Glutamatergic neuron (in vitro differentiated cells): ENCODE measurements at regions not wholly inside any gene's neighbourhood (a gene's known extent, or its start where the extent isn't known, plus 50 kb on each side); places are given as distances from the start of the nearest gene placed in this dataset.

Source experiments
- DNase-seq: peaks from one replicate; pipeline ENCODE4 v3.0.0; 2022
- H3K27ac Mint-ChIP-seq: one replicate; pipeline ENCODE4 v1.8.0; 2020; ENCODE audit warnings: mild to moderate bottlenecking, mixed read lengths, inconsistent platforms; ENCODE audit not compliant: unreplicated experiment
- H3K27me3 Mint-ChIP-seq: one replicate; pipeline ENCODE4 v1.8.0; 2020; ENCODE audit warnings: mild to moderate bottlenecking, moderate library complexity, mixed read lengths, inconsistent platforms; ENCODE audit not compliant: unreplicated experiment
- H3K36me3 Mint-ChIP-seq: one replicate; pipeline ENCODE4 v1.8.0; 2020; ENCODE audit warnings: mild to moderate bottlenecking, mixed read lengths, inconsistent platforms; ENCODE audit not compliant: unreplicated experiment
- H3K4me1 Mint-ChIP-seq: one replicate; pipeline ENCODE4 v1.8.0; 2020; ENCODE audit warnings: mild to moderate bottlenecking, low read depth, mixed read lengths, inconsistent platforms; ENCODE audit not compliant: unreplicated experiment
- H3K4me3 Mint-ChIP-seq: one replicate; pipeline ENCODE4 v1.8.0; 2020; ENCODE audit warnings: mild to moderate bottlenecking, mixed read lengths, inconsistent platforms; ENCODE audit not compliant: unreplicated experiment
- H3K9me3 Mint-ChIP-seq: one replicate; pipeline ENCODE4 v1.8.0; 2020; ENCODE audit warnings: mild to moderate bottlenecking, moderate library complexity, mixed read lengths, inconsistent platforms; ENCODE audit not compliant: unreplicated experiment
- TF ChIP-seq, protein P1 (sequence below): fragments of 200-600 bp; sonication (generic); IDR thresholded peaks from one replicate; pipeline ENCODE4 v1.5.0; 2021; ENCODE audit not compliant: partially characterized antibody, unreplicated experiment

DNA sequence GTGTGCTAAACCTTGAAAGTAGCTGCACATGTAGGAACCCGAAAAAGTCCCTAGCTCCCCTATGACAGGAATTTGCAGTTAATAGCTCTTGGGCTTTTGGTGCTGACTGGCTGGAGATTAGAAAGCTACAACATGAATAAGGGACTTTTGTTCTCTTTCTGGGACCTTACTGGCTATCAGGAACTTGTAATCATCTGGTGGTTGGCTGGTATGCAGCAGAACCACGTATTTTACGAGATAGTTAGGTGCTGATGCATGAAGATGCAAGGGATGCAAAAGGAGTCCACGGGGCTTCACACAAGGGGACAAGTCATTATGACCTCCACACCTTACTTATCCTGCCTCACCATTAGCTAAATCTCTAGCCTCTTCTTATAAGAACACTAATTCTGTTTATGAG, 190.2 kb upstream of the NRXN1 start:
- Mint-ChIP-seq H3K4me1 (peaks cover under 1% of the 10 kb centered on the region), H3K9me3 (no peaks in the 10 kb centered on the region), H3K36me3 (no peaks in the 10 kb centered on the region), H3K27ac (no peak overlapping the region), H3K4me3 (no peak overlapping the region), H3K27me3 (no peaks in the 10 kb centered on the region)
- no peak for DNase-seq
- TF ChIP-seq, protein P1, sequence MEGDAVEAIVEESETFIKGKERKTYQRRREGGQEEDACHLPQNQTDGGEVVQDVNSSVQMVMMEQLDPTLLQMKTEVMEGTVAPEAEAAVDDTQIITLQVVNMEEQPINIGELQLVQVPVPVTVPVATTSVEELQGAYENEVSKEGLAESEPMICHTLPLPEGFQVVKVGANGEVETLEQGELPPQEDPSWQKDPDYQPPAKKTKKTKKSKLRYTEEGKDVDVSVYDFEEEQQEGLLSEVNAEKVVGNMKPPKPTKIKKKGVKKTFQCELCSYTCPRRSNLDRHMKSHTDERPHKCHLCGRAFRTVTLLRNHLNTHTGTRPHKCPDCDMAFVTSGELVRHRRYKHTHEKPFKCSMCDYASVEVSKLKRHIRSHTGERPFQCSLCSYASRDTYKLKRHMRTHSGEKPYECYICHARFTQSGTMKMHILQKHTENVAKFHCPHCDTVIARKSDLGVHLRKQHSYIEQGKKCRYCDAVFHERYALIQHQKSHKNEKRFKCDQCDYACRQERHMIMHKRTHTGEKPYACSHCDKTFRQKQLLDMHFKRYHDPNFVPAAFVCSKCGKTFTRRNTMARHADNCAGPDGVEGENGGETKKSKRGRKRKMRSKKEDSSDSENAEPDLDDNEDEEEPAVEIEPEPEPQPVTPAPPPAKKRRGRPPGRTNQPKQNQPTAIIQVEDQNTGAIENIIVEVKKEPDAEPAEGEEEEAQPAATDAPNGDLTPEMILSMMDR: no peak

DNA sequence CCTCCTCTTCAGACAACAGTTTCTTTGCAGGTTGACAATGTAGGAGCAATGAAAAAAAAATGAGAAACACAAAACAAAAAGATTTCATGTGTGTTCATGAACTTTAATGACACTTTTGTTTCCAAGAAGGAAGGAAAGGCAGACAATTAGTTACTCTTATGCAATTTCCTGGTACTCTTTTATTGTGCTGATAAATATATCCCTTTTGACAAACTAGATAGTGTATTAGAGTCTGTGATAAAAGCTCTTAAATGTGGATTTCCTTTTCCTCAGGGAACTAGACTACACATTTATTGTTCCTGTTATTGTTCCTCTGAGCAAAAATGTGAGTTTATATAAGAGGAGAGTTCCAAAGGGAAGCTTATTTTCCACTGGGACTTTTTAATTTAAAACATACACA, 188.7 kb upstream of the NRXN1 start:
- Mint-ChIP-seq H3K27ac (no peak overlapping the region), H3K4me1 (no peaks in the 10 kb centered on the region), H3K4me3 (no peak overlapping the region), H3K36me3 (no peaks in the 10 kb centered on the region), H3K27me3 (no peaks in the 10 kb centered on the region), H3K9me3 (no peaks in the 10 kb centered on the region)
- TF ChIP-seq, protein P1: no peak
- DNase-seq: no peak

DNA sequence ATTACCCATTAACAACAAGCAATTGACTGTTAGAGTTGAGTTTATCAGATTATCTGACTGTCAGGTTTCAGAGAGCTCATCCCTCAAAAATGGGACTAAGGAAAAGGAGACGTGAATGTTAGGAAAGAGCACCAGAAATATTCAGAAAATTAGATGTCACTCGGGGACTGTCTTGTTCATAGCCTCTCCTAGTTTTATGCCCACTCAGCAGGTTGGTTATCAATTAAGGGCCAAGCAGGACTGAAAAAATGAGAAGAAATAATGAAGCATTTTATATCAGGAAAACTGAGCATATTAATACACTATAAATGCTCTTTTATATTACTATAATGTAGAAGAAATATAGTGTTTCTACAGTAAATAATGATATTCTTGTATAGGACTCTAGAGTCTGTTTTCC, 188.1 kb upstream of the NRXN1 start:
- Mint-ChIP-seq H3K4me3 (no peak overlapping the region), H3K4me1 (no peaks in the 10 kb centered on the region), H3K27me3 (no peaks in the 10 kb centered on the region), H3K36me3 (no peaks in the 10 kb centered on the region), H3K9me3 (no peaks in the 10 kb centered on the region), H3K27ac (no peak overlapping the region)
- no peak for DNase-seq
- TF ChIP-seq, protein P1: no peak

DNA sequence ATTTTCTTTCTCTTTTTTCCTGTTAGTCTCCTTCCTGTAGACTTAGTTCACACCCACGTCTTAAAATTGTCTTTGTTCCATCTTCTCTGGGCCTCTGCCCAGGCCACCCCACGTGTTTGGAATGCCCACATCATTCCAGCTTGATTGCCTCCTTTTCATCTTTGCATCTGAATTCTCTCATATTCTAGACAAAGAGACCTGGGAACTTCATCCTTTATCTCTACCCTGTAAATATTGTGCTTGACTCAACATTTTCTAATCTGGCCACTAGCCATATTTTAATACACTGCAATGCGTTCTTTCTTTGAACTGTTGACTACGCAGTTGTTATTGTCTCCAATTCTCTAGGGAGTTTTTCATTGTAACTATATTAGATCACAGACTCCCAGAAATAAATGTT, 187.5 kb upstream of the NRXN1 start:
- Mint-ChIP-seq H3K27ac (no peak overlapping the region), H3K4me3 (no peak overlapping the region), H3K27me3 (no peaks in the 10 kb centered on the region), H3K4me1 (no peaks in the 10 kb centered on the region), H3K36me3 (no peaks in the 10 kb centered on the region), H3K9me3 (no peaks in the 10 kb centered on the region)
- TF ChIP-seq, protein P1: no peak
- DNase-seq: no peak

- Mint-ChIP-seq H3K27ac (no peak overlapping the region), H3K27me3 (no peaks in the 10 kb centered on the region), H3K9me3 (no peaks in the 10 kb centered on the region), H3K36me3 (no peaks in the 10 kb centered on the region), H3K4me3 (no peak overlapping the region), H3K4me1 (no peaks in the 10 kb centered on the region)
- DNase-seq: no peak
- TF ChIP-seq, protein P1: no peak
Observed at GRCh38 chr2:51218047-51218446, 186.1 kb upstream of the NRXN1 start.
